GM18498 (cell line): ENCODE measurements at regions not wholly inside any gene's neighbourhood (a gene's known extent, or its start where the extent isn't known, plus 50 kb on each side); places are given as distances from the start of the nearest gene placed in this dataset.

ENCODE experiments used
- ATAC-seq: cut with Tn5 transposase; IDR thresholded peaks from one replicate; pipeline ENCODE4 v1.9.1; 2021; ENCODE audit warnings: mild to moderate bottlenecking, moderate library complexity; ENCODE audit not compliant: unreplicated experiment

- no peak for ATAC-seq
These were observed 501.9 kb downstream of the BRD1 start for GRCh38 chr22:49325531-49326395.

- ATAC-seq, result no peak
These were observed 502.9 kb downstream of the BRD1 start for GRCh38 chr22:49324527-49325491.

- no peak for ATAC-seq
These were observed 503.8 kb downstream of the BRD1 start for GRCh38 chr22:49323751-49324415.

GRCh38 chr22:49322861-49323622 is 504.6 kb downstream of the BRD1 start:
- ATAC-seq, result no peak

GRCh38 chr22:49322231-49322630 is 505.4 kb downstream of the BRD1 start:
- no peak for ATAC-seq

GRCh38 chr22:49321477-49322055 is 506.1 kb downstream of the BRD1 start:
- no peak for ATAC-seq

GRCh38 chr22:49320714-49321476 is 506.8 kb downstream of the BRD1 start:
- no peak for ATAC-seq

- no peak for ATAC-seq
These were observed 510.3 kb downstream of the BRD1 start for GRCh38 chr22:49317369-49317768.

- ATAC-seq, result no peak
These were observed 515.1 kb downstream of the BRD1 start for GRCh38 chr22:49312601-49313000.

- ATAC-seq, result no peak
These were observed 517.3 kb downstream of the BRD1 start for GRCh38 chr22:49310354-49310753.

GRCh38 chr22:49308300-49308699 is 519.4 kb downstream of the BRD1 start:
- ATAC-seq, result no peak

GRCh38 chr22:49307870-49308269 is 519.8 kb downstream of the BRD1 start:
- no peak for ATAC-seq

- no peak for ATAC-seq
These were observed 520.2 kb downstream of the BRD1 start for GRCh38 chr22:49307481-49307830.

GRCh38 chr22:49306632-49307480 is 520.8 kb downstream of the BRD1 start:
- ATAC-seq, result no peak

GRCh38 chr22:49305966-49306631 is 521.6 kb downstream of the BRD1 start:
- ATAC-seq, result no peak

GRCh38 chr22:49305214-49305965 is 522.3 kb downstream of the BRD1 start:
- no peak for ATAC-seq

- ATAC-seq, result no peak
These were observed 523.8 kb downstream of the BRD1 start for GRCh38 chr22:49303781-49304461.
